Hematopoietic multipotent progenitor cell treated with erythropoietin and hydrocortisone succinate and interleukin-3 and kit ligand, for 4 days (in vitro differentiated cells): ENCODE measurements at regions not wholly inside any gene's neighbourhood (a gene's known extent, or its start where the extent isn't known, plus 50 kb on each side); places are given as distances from the start of the nearest gene placed in this dataset.

Source experiments
- DNase-seq: peaks from one replicate; pipeline ENCODE4 v3.0.0-alpha.2; 2015

GRCh38 chr10:64463406-64463805, 942.2 kb downstream of the REEP3 start:
- DNase-seq: no peak

- DNase-seq: no peak
Measured at GRCh38 chr10:64465653-64466052, 944.5 kb downstream of the REEP3 start.

- DNase-seq: no peak
Measured at GRCh38 chr10:64468219-64468618, 947.0 kb downstream of the REEP3 start.

- no peak for DNase-seq
Measured at GRCh38 chr10:64476506-64476905, 955.3 kb downstream of the REEP3 start.

- no peak for DNase-seq
Measured at GRCh38 chr10:64477791-64478190, 956.6 kb downstream of the REEP3 start.

GRCh38 chr10:64484811-64485330, 963.7 kb downstream of the REEP3 start:
- DNase-seq: no peak

GRCh38 chr10:64486149-64486548, 964.9 kb downstream of the REEP3 start:
- no peak for DNase-seq

- no peak for DNase-seq
Measured at GRCh38 chr10:64486901-64487300, 965.7 kb downstream of the REEP3 start.

GRCh38 chr10:64494901-64495300, 973.7 kb downstream of the REEP3 start:
- DNase-seq: no peak

GRCh38 chr10:64497306-64497705, 976.1 kb downstream of the REEP3 start:
- DNase-seq: no peak

- no peak for DNase-seq
Measured at GRCh38 chr10:64501807-64502206, 980.6 kb downstream of the REEP3 start.

- no peak for DNase-seq
Measured at GRCh38 chr10:64502936-64503335, 981.7 kb downstream of the REEP3 start.

- DNase-seq: no peak
Measured at GRCh38 chr10:64503429-64503828, 982.2 kb downstream of the REEP3 start.

GRCh38 chr10:64505501-64505900, 984.3 kb downstream of the REEP3 start:
- DNase-seq: no peak

- DNase-seq: peak; percentile 33
Measured at GRCh38 chr10:64506963-64507362, 985.8 kb downstream of the REEP3 start.

- DNase-seq: no peak
Measured at GRCh38 chr10:64507651-64508028, 986.4 kb downstream of the REEP3 start.

GRCh38 chr10:64508029-64508661, 986.9 kb downstream of the REEP3 start:
- peak; percentile 92 for DNase-seq

GRCh38 chr10:64515970-64516699, 994.9 kb downstream of the REEP3 start:
- peak; percentile 67 for DNase-seq

GRCh38 chr10:64518456-64518855, 997.3 kb downstream of the REEP3 start:
- no peak for DNase-seq

GRCh38 chr10:64519427-64519826, 998.2 kb downstream of the REEP3 start:
- DNase-seq: no peak

GRCh38 chr10:64519831-64520230, 998.6 kb downstream of the REEP3 start:
- peak; percentile 91 for DNase-seq

GRCh38 chr10:64523065-64523759, 1002.0 kb downstream of the REEP3 start:
- no peak for DNase-seq

GRCh38 chr10:64528294-64529002, 1007.2 kb downstream of the REEP3 start:
- DNase-seq: no peak
